ENCODE measurements at regions not wholly inside any gene's neighbourhood (a gene's known extent, or its start where the extent isn't known, plus 50 kb on each side); places are given as distances from the start of the nearest gene placed in this dataset.
A peak's percentile ranks its signal among the peaks of the same experiment; 100 is the strongest.

GRCh38 chr13:24052547-24053518 lies 107.7 kb upstream of the SPATA13 start:
- DNase-seq, result no peak

- peak; percentile 60 for DNase-seq
These were observed 106.8 kb upstream of the SPATA13 start for GRCh38 chr13:24053519-24054251.

GRCh38 chr13:24056616-24057137 lies 103.8 kb upstream of the SPATA13 start:
- no peak for DNase-seq

- no peak for DNase-seq
These were observed 99.5 kb upstream of the SPATA13 start for GRCh38 chr13:24060993-24061392.

GRCh38 chr13:24063281-24063877 lies 97.1 kb upstream of the SPATA13 start:
- DNase-seq, result no peak

- peak; percentile 26 for DNase-seq
These were observed 96.1 kb upstream of the SPATA13 start for GRCh38 chr13:24064371-24064770.

- no peak for DNase-seq
These were observed 95.3 kb upstream of the SPATA13 start for GRCh38 chr13:24065176-24065575.

GRCh38 chr13:24066405-24067295 lies 93.9 kb upstream of the SPATA13 start:
- DNase-seq, result peak; percentile 51

GRCh38 chr13:24068472-24068871 lies 92.0 kb upstream of the SPATA13 start:
- DNase-seq, result no peak

- no peak for DNase-seq
These were observed 89.5 kb upstream of the SPATA13 start for GRCh38 chr13:24071016-24071415.

GRCh38 chr13:24071423-24072075 lies 89.0 kb upstream of the SPATA13 start:
- DNase-seq, result no peak

- DNase-seq, result no peak
These were observed 86.9 kb upstream of the SPATA13 start for GRCh38 chr13:24073657-24074056.

- DNase-seq, result peak; percentile 82
These were observed 85.8 kb upstream of the SPATA13 start for GRCh38 chr13:24074678-24075077.

- DNase-seq, result no peak
These were observed 85.2 kb upstream of the SPATA13 start for GRCh38 chr13:24075137-24075975.

GRCh38 chr13:24076109-24076508 lies 84.4 kb upstream of the SPATA13 start:
- no peak for DNase-seq

- no peak for DNase-seq
These were observed 83.9 kb upstream of the SPATA13 start for GRCh38 chr13:24076636-24077035.

- DNase-seq, result no peak
These were observed 80.4 kb upstream of the SPATA13 start for GRCh38 chr13:24080134-24080533.

GRCh38 chr13:24081387-24081786 lies 79.1 kb upstream of the SPATA13 start:
- peak; percentile 58 for DNase-seq

- DNase-seq, result no peak
These were observed 77.4 kb upstream of the SPATA13 start for GRCh38 chr13:24083141-24083540.

GRCh38 chr13:24083722-24084421 lies 76.6 kb upstream of the SPATA13 start:
- no peak for DNase-seq

Data from MV-4-11 (cell line).